ENCODE measurements at regions not wholly inside any gene's neighbourhood (a gene's known extent, or its start where the extent isn't known, plus 50 kb on each side); places are given as distances from the start of the nearest gene placed in this dataset.

- H3K4me3 ChIP-seq (replicated peaks in 1 of 4; ENCODE audit: control extremely low read depth in 1 of 4, insufficient read depth in 1 of 4, low read depth in 3 of 4, low read length in 4 of 4): no peak overlapping the region
- peaks cover 3% of the 10 kb centered on the region for H3K27me3 ChIP-seq (ENCODE audit: control insufficient read depth, insufficient read depth, low read length)
- H3K4me1 ChIP-seq (ENCODE audit: control insufficient read depth, extremely low read depth, insufficient read depth, low read length): no peaks in the 10 kb centered on the region
- no peak overlapping the region for H3K4me2 ChIP-seq (ENCODE audit: extremely low read depth, insufficient read depth, low read length)
- H3K27ac ChIP-seq (ENCODE audit: insufficient read depth, low read length): no peak overlapping the region
- no peak for DNase-seq (ENCODE audit: low read depth in 2 of 2)
- no peaks in the 10 kb centered on the region for H3K36me3 ChIP-seq (ENCODE audit: control insufficient read depth, insufficient read depth, low read length)
- no peaks in the 10 kb centered on the region for H3K9me3 ChIP-seq (ENCODE audit: control insufficient read depth, insufficient read depth, low read depth, low read length)
- H2AFZ ChIP-seq (ENCODE audit: low read length): no peak overlapping the region
- H4K20me1 ChIP-seq (ENCODE audit: control insufficient read depth, extremely low read depth, insufficient read depth, low read length): no peaks in the 10 kb centered on the region
- TF ChIP-seq CTCF (conservative IDR thresholded peaks at IDR 0.05 in 1 of 2, IDR thresholded peaks at IDR 0.05 in 1 of 2; ENCODE audit: low read depth in 1 of 2, low read length in 2 of 2) (no peak), EZH2 (IDR thresholded peaks at IDR 0.05; ENCODE audit: low read length, missing control alignments) (no peak)
- H3K79me2 ChIP-seq (ENCODE audit: control insufficient read depth, insufficient read depth, low read length): no peaks in the 10 kb centered on the region
- H3K9ac ChIP-seq (ENCODE audit: insufficient read depth, low read length): no peak overlapping the region
These were observed 114.6 kb downstream of the INHBB start for GRCh38 chr2:120460511-120460910.

GRCh38 chr2:120461092-120461491 is 115.2 kb downstream of the INHBB start:
- Histone ChIP-seq H3K4me1 (ENCODE audit: control insufficient read depth, extremely low read depth, insufficient read depth, low read length) (no peaks in the 10 kb centered on the region), H2AFZ (ENCODE audit: low read length) (no peak overlapping the region), H3K27me3 (ENCODE audit: control insufficient read depth, insufficient read depth, low read length) (peaks cover 3% of the 10 kb centered on the region), H3K27ac (ENCODE audit: insufficient read depth, low read length) (no peak overlapping the region), H3K9me3 (ENCODE audit: control insufficient read depth, insufficient read depth, low read depth, low read length) (no peaks in the 10 kb centered on the region), H3K36me3 (ENCODE audit: control insufficient read depth, insufficient read depth, low read length) (no peaks in the 10 kb centered on the region), H3K79me2 (ENCODE audit: control insufficient read depth, insufficient read depth, low read length) (no peaks in the 10 kb centered on the region), H3K4me3 (replicated peaks in 1 of 4; ENCODE audit: control extremely low read depth in 1 of 4, insufficient read depth in 1 of 4, low read depth in 3 of 4, low read length in 4 of 4) (no peak overlapping the region), H4K20me1 (ENCODE audit: control insufficient read depth, extremely low read depth, insufficient read depth, low read length) (no peaks in the 10 kb centered on the region), H3K9ac (ENCODE audit: insufficient read depth, low read length) (no peak overlapping the region), H3K4me2 (ENCODE audit: extremely low read depth, insufficient read depth, low read length) (no peak overlapping the region)
- no peak for DNase-seq (ENCODE audit: low read depth in 2 of 2)
- no peak for TF ChIP-seq CTCF (conservative IDR thresholded peaks at IDR 0.05 in 1 of 2, IDR thresholded peaks at IDR 0.05 in 1 of 2; ENCODE audit: low read depth in 1 of 2, low read length in 2 of 2)
- TF ChIP-seq EZH2 (IDR thresholded peaks at IDR 0.05; ENCODE audit: low read length, missing control alignments): no peak

- no peaks in the 10 kb centered on the region for H3K36me3 ChIP-seq (ENCODE audit: control insufficient read depth, insufficient read depth, low read length)
- no peak overlapping the region for H2AFZ ChIP-seq (ENCODE audit: low read length)
- H3K79me2 ChIP-seq (ENCODE audit: control insufficient read depth, insufficient read depth, low read length): no peaks in the 10 kb centered on the region
- no peak for DNase-seq (ENCODE audit: low read depth in 2 of 2)
- H3K27me3 ChIP-seq (ENCODE audit: control insufficient read depth, insufficient read depth, low read length): peaks cover 3% of the 10 kb centered on the region
- H3K4me1 ChIP-seq (ENCODE audit: control insufficient read depth, extremely low read depth, insufficient read depth, low read length): no peaks in the 10 kb centered on the region
- no peaks in the 10 kb centered on the region for H4K20me1 ChIP-seq (ENCODE audit: control insufficient read depth, extremely low read depth, insufficient read depth, low read length)
- no peak overlapping the region for H3K27ac ChIP-seq (ENCODE audit: insufficient read depth, low read length)
- H3K4me3 ChIP-seq (replicated peaks in 1 of 4; ENCODE audit: control extremely low read depth in 1 of 4, insufficient read depth in 1 of 4, low read depth in 3 of 4, low read length in 4 of 4): no peak overlapping the region
- H3K9ac ChIP-seq (ENCODE audit: insufficient read depth, low read length): no peak overlapping the region
- H3K4me2 ChIP-seq (ENCODE audit: extremely low read depth, insufficient read depth, low read length): no peak overlapping the region
- H3K9me3 ChIP-seq (ENCODE audit: control insufficient read depth, insufficient read depth, low read depth, low read length): no peaks in the 10 kb centered on the region
- TF ChIP-seq CTCF (conservative IDR thresholded peaks at IDR 0.05 in 1 of 2, IDR thresholded peaks at IDR 0.05 in 1 of 2; ENCODE audit: low read depth in 1 of 2, low read length in 2 of 2): no peak
- no peak for TF ChIP-seq EZH2 (IDR thresholded peaks at IDR 0.05; ENCODE audit: low read length, missing control alignments)
These were observed 115.9 kb downstream of the INHBB start for GRCh38 chr2:120461546-120462537.
